ENCODE measurements at regions not wholly inside any gene's neighbourhood (a gene's known extent, or its start where the extent isn't known, plus 50 kb on each side); places are given as distances from the start of the nearest gene placed in this dataset.
"Not testable (repeated sequence)": the region's sequence is repeated elsewhere in the genome, so short reads cannot be mapped to it uniquely, and the experiment has no call there.

DNA sequence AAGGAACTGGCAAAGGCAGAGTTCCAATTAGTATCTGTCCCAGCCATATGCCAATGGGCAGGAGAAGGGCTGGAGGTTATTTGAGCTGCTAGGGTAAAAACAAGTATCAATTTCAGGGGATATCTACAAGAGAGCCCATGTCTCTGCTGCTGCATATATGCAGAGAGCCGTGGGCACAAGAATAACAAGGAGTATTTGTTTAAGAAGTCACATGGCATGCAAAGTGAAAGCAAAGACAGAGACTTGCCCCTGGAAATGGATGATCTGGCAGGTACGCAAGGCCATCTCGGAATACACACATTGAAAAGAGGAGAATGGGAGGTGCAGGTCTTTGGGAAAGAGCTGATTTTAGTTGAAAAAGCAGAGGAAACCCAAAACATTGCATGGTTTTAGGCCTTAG lies 170.6 kb downstream of the EVA1A start:
- DNase-seq (ENCODE audit: low read depth): no peak
- H3K4me3 ChIP-seq (ENCODE audit: low read depth, low read length): no peak overlapping the region
- TF ChIP-seq, protein P1, sequence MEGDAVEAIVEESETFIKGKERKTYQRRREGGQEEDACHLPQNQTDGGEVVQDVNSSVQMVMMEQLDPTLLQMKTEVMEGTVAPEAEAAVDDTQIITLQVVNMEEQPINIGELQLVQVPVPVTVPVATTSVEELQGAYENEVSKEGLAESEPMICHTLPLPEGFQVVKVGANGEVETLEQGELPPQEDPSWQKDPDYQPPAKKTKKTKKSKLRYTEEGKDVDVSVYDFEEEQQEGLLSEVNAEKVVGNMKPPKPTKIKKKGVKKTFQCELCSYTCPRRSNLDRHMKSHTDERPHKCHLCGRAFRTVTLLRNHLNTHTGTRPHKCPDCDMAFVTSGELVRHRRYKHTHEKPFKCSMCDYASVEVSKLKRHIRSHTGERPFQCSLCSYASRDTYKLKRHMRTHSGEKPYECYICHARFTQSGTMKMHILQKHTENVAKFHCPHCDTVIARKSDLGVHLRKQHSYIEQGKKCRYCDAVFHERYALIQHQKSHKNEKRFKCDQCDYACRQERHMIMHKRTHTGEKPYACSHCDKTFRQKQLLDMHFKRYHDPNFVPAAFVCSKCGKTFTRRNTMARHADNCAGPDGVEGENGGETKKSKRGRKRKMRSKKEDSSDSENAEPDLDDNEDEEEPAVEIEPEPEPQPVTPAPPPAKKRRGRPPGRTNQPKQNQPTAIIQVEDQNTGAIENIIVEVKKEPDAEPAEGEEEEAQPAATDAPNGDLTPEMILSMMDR (IDR thresholded peaks at IDR 0.05; ENCODE audit: insufficient read depth, low read depth, low read length, missing control alignments): no peak

DNA sequence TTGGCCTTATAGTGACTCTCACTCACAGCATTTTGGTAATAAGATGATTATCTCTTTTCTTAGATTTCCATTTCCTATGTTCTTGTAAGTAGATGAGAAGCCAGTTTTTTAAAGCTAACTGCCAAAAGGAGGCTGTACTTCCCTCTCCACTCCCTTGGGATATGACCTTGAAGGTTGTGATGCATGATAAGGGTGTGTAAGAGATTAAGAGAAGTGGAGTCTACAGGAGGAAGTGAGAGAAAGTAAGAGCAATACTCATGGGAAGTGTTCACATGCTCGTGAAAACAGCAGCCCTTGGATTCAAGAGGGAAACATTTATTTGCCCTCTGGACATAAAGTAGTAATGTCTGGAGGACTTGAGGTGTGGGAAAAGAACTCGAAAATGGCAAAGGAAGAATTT lies 171.5 kb downstream of the EVA1A start:
- no peak overlapping the region for H3K4me3 ChIP-seq (ENCODE audit: low read depth, low read length)
- DNase-seq (ENCODE audit: low read depth): no peak
- TF ChIP-seq, protein P1 (IDR thresholded peaks at IDR 0.05; ENCODE audit: insufficient read depth, low read depth, low read length, missing control alignments): no peak

DNA sequence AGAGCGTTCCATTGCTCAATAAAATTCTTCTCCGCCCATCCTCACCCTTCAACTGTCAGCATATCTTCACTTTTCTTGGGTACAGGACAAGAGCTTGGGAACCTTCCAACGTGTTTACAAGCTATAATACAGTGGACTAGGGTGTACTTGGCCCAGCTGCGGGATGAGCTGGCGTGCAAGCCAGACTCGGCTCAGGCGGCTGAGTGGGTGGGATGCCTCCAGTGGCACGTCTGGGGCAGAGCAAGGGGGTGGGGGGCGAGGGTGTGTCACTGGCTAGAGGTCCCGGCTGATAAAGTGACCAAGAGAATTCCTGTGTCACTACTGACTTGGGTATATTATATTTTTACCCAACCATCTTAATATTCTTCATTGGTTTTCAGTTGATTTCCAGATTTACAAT lies 179.7 kb downstream of the EVA1A start:
- DNase-seq (ENCODE audit: low read depth): no peak
- no peak overlapping the region for H3K4me3 ChIP-seq (ENCODE audit: low read depth, low read length)
- TF ChIP-seq, protein P1 (IDR thresholded peaks at IDR 0.05; ENCODE audit: insufficient read depth, low read depth, low read length, missing control alignments): no peak

DNA sequence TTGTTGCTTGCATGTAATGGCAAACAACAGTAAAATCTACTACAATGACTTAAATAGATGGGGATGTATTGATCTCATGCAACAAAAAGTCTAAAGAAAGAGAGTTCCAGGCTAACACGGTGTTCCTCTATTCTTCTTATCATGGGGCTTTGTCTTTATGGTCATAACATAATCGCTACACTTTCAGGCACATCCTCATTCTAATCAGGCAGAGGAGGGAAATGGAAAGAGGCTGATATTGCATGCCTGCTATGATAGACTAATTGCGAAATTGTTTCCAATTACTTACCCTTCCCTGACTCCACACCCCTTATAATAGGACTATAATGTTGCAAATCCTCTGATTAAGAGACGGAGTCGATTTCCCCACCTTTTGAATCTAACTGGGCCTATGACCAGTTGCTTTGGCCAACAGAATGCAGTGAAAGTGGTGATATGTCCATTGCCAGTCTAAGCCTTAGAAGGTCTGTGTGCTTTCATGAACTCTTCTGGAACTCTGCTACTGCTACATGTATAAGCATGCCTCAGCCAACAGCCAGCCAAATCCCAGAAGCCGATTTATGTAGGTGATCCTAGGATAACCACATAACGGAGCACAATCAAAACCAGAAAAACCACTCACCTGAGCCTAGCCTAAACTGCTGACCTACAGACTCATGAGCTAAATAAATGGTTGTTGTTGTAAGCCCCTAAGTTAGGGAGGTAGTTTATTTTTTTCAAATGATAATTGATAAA lies 180.3 kb upstream of the TACR1 start:
- DNase-seq (ENCODE audit: low read depth): no peak
- TF ChIP-seq, protein P1 (IDR thresholded peaks at IDR 0.05; ENCODE audit: insufficient read depth, low read depth, low read length, missing control alignments): no peak
- no peak overlapping the region for H3K4me3 ChIP-seq (ENCODE audit: low read depth, low read length)

DNA sequence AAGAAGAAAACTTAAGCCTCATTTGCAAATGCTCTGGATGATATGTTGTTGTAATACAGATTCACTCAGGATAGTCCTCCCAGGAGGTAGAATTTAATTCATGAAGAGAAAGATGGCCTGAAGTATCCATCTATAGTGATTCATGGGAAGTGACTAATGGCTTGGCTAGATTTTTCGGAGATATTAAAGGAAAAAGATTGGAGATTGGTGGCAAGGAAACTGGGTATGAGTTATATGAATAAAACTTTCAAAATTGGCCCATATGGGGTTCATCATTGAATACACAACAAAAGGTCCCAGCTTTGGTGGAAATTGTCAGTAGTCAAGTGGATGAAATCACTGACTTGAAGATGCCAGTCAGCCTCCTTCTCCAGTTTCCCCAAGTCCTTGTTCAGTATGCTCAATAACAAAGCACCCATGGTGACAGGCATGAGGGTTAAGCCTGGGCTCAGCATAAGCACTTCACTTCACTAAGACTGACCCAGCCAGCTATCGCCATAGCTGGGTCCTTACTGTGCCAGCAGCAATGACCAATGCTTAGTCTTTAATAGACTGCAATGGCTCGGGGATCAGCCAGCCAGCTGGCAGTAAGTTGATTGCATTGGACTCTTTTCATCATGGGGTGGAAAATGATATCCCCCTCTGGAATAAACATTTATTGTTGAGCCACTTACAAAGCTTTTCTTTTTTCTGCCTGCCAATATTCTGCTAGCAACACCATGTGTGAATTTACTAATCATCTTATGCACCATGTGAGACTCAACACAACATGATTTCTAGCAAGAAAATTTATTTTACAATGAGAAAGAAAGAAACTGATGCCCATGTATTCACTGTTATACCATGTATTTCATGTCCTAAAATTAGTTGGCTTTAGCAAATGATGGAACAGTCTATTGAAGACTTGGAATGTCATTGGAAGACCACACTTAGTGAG lies 176.6 kb upstream of the TACR1 start:
- no peak for DNase-seq (ENCODE audit: low read depth)
- TF ChIP-seq, protein P1 (IDR thresholded peaks at IDR 0.05; ENCODE audit: insufficient read depth, low read depth, low read length, missing control alignments): no peak
- no peak overlapping the region for H3K4me3 ChIP-seq (ENCODE audit: low read depth, low read length)

DNA sequence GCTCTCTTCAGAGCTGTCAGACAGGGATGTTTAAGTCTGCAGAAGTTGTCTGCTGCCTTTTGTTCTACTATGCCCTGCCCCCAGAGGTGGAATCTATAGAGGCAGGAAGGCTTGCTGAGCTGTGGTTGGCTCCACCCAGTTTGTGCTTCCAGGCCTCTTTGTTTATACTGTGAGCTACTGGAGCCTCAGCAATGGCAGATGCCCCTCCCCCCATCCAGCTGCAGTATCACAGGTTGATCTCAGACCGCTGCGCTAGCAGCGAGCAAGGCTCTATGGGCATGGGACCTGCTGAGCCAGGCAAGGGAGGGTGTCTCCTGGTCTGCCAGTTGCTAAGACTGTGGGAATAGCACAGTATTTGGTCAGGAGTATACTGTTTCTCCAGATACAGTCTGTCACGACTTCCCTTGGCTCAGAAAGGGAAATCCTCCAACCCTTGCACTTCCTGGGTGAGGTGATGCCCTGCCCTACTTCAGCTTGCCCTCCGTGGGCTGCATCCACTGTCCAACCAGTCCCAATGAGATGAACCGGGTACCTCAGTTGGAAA lies 175.2 kb upstream of the TACR1 start:
- not testable (repeated sequence) for H3K4me3 ChIP-seq (ENCODE audit: low read depth, low read length); DNase-seq (ENCODE audit: low read depth)

DNA sequence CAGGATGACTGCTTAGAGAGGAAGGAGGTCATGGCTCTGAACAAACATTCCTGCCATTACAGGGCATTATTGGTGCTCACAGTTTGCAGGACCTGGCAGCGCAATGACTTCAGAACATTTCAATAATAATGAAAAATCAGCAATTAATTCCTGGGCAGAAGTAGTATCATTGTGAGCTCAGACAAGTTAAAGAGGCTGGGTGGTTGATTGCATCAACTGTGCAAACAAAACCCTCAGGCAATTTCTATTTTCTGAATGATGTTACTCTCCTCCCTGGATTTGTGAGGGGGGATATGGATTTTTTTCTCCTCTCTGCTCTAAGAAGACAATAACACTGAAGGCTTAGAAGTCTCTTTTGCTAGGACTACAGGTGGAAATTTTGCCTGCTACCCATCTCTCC lies 168.1 kb upstream of the TACR1 start:
- no peak for DNase-seq (ENCODE audit: low read depth)
- no peak overlapping the region for H3K4me3 ChIP-seq (ENCODE audit: low read depth, low read length)
- TF ChIP-seq, protein P1 (IDR thresholded peaks at IDR 0.05; ENCODE audit: insufficient read depth, low read depth, low read length, missing control alignments): no peak
